Caco-2 (cell line): ENCODE measurements at regions not wholly inside any gene's neighbourhood (a gene's known extent, or its start where the extent isn't known, plus 50 kb on each side); places are given as distances from the start of the nearest gene placed in this dataset.
A peak's percentile ranks its signal among the peaks of the same experiment; 100 is the strongest.

Experiments
- BruUV-seq: library from RNA; stranded (reverse); fragments of 400-500 nt; replicated peaks from 2 replicates; lab custom pipeline; 2021; lab: Mats Ljungman, UMichigan
- CTCF ChIA-PET: fragments of 300-600 bp; sonication (Branson Sonifier 250); formaldehyde crosslinking; loops from one replicate; lab custom pipeline; 2022; ENCODE audit warnings: antibody characterized with exemption; lab: Charles Lee
- POLR2A ChIA-PET: fragments of 300-600 bp; sonication (Branson Sonifier 250); formaldehyde crosslinking; loops from one replicate; lab custom pipeline; 2022; ENCODE audit warnings: antibody characterized with exemption; lab: Charles Lee
- DNase-seq, 2 experiments: peaks; one replicate each; pipeline versions ENCODE4 v3.0.0 to v3.0.0-alpha.2; 2020 to 2022
- H3K27me3 ChIP-seq: replicated peaks from 2 replicates; pipeline ENCODE4 v1.6.0; 2011; ENCODE audit warnings: low read length; ENCODE audit not compliant: control insufficient read depth, insufficient read depth
- H3K36me3 ChIP-seq: 2 replicates; pipeline ENCODE4 v1.5.1; 2011; ENCODE audit warnings: low read length; ENCODE audit not compliant: control insufficient read depth, insufficient read depth
- H3K4me1 ChIP-seq: fragments of 250-450 bp; sonication (Bioruptor Pico); 2 replicates; pipeline ENCODE4 v1.5.1; 2020; ENCODE audit warnings: mild to moderate bottlenecking
- H3K4me3 ChIP-seq: 2 replicates; pipeline ENCODE4 v1.5.1; 2011; ENCODE audit warnings: low read depth, mild to moderate bottlenecking, control low read depth, low read length
- H3K9me3 ChIP-seq: fragments of 250-450 bp; sonication (Bioruptor Pico); 2 replicates; pipeline ENCODE4 v1.5.1; 2020; ENCODE audit warnings: mild to moderate bottlenecking, moderate library complexity
- H3K27ac Mint-ChIP-seq: one replicate; pipeline ENCODE4 v1.8.0; 2022; ENCODE audit warnings: mixed read lengths; ENCODE audit not compliant: unreplicated experiment
- H3K27me3 Mint-ChIP-seq: one replicate; pipeline ENCODE4 v1.8.0; 2022; ENCODE audit warnings: mixed read lengths; ENCODE audit not compliant: insufficient read depth, unreplicated experiment
- H3K36me3 Mint-ChIP-seq: one replicate; pipeline ENCODE4 v1.8.0; 2022; ENCODE audit warnings: mild to moderate bottlenecking, mixed read lengths; ENCODE audit not compliant: insufficient read depth, unreplicated experiment
- H3K4me1 Mint-ChIP-seq: one replicate; pipeline ENCODE4 v1.8.0; 2022; ENCODE audit warnings: low read depth, mixed read lengths; ENCODE audit not compliant: unreplicated experiment
- H3K4me3 Mint-ChIP-seq: one replicate; pipeline ENCODE4 v1.8.0; 2022; ENCODE audit warnings: mild to moderate bottlenecking, moderate library complexity, mixed read lengths; ENCODE audit not compliant: unreplicated experiment
- H3K9me3 Mint-ChIP-seq: one replicate; pipeline ENCODE4 v1.8.0; 2022; ENCODE audit warnings: mixed read lengths; ENCODE audit not compliant: unreplicated experiment
- intact Hi-C: fragments of 100-400 bp; cut with micrococcal nuclease; formaldehyde crosslinking; loops from one replicate; pipeline ENCODE4 v1.10.0; 2022; ENCODE audit not compliant: unreplicated experiment
- TF ChIP-seq, protein P1 (sequence below), 2 experiments: fragments of 200-600 bp in 1 of 2; IDR thresholded peaks; 1 replicate in 1 of 2; 2 replicates in 1 of 2; pipeline versions ENCODE4 v1.5.1 to v1.8.0; 2011 to 2022; ENCODE audit warnings: antibody characterized with exemption in 1 of 2, control low read depth in 1 of 2, inconsistent platforms in 1 of 2, low read depth in 1 of 2, low read length in 1 of 2, mild to moderate bottlenecking in 1 of 2, moderate library complexity in 1 of 2; ENCODE audit not compliant: insufficient read depth in 1 of 2, severe bottlenecking in 1 of 2, unreplicated experiment in 1 of 2

- Mint-ChIP-seq H3K27ac (no peak overlapping the region), H3K27me3 (peaks cover 37% of the 10 kb centered on the region), H3K9me3 (no peaks in the 10 kb centered on the region), H3K4me1 (no peaks in the 10 kb centered on the region), H3K36me3 (no peaks in the 10 kb centered on the region), H3K4me3 (no peak overlapping the region)
- Histone ChIP-seq H3K36me3 (no peaks in the 10 kb centered on the region), H3K27me3 (peaks cover 2% of the 10 kb centered on the region; the same call in 1 of the 2 replicates), H3K9me3 (no peaks in the 10 kb centered on the region), H3K4me3 (no peak overlapping the region), H3K4me1 (no peaks in the 10 kb centered on the region)
- BruUV-seq: no TSS peak
- CTCF ChIA-PET: interaction anchor here (0.8 kb wide), 1 partner anchor 251 kb away, joined by 3 read pairs; no protein-coding TSS in a partner anchor
- TF ChIP-seq, protein P1, sequence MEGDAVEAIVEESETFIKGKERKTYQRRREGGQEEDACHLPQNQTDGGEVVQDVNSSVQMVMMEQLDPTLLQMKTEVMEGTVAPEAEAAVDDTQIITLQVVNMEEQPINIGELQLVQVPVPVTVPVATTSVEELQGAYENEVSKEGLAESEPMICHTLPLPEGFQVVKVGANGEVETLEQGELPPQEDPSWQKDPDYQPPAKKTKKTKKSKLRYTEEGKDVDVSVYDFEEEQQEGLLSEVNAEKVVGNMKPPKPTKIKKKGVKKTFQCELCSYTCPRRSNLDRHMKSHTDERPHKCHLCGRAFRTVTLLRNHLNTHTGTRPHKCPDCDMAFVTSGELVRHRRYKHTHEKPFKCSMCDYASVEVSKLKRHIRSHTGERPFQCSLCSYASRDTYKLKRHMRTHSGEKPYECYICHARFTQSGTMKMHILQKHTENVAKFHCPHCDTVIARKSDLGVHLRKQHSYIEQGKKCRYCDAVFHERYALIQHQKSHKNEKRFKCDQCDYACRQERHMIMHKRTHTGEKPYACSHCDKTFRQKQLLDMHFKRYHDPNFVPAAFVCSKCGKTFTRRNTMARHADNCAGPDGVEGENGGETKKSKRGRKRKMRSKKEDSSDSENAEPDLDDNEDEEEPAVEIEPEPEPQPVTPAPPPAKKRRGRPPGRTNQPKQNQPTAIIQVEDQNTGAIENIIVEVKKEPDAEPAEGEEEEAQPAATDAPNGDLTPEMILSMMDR (IDR thresholded peaks at IDR 0.05; ENCODE audit: insufficient read depth in 1 of 2, low read depth in 1 of 2, low read length in 1 of 2, severe bottlenecking in 1 of 2, unreplicated experiment in 1 of 2): no peak
- POLR2A ChIA-PET: no interaction called here
- DNase-seq: no peak
- intact Hi-C loops: no loop called here
Observed at GRCh38 chr3:13201851-13202250, 128.6 kb upstream of the IQSEC1 start.

DNA sequence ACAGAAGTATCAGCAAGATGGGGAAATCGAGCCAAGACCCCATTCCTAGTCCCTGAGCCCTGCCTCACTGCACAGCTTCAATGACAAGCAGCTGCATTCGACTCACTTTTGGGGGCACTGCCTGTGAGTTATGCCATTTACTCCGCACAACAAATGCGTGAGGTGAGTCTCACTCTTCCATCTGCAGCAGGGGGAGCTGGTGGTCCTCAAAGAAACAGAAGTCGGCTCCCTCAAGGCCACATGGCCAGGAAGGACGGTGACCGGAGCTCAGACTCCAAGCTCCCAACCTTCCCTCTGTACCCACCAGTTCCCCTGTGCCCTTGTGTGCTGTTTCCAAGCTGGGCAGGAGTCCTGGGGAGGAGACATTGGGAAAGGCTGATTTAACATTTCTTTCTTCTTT lies 127.7 kb upstream of the IQSEC1 start:
- H3K36me3 ChIP-seq: no peaks in the 10 kb centered on the region
- no peak overlapping the region for H3K4me3 Mint-ChIP-seq
- no peaks in the 10 kb centered on the region for H3K4me1 ChIP-seq
- no peaks in the 10 kb centered on the region for H3K4me1 Mint-ChIP-seq
- POLR2A ChIA-PET: no interaction called here
- peaks cover 36% of the 10 kb centered on the region for H3K27me3 Mint-ChIP-seq
- CTCF ChIA-PET: interaction anchor here (0.8 to 1.2 kb wide), 3 partner anchors 29 to 252 kb away, joined by 3 to 4 read pairs (median 3); no protein-coding TSS in a partner anchor
- no peaks in the 10 kb centered on the region for H3K9me3 ChIP-seq
- H3K27ac Mint-ChIP-seq: no peak overlapping the region
- peak in 1 of 2 experiments; percentile 12 for DNase-seq
- intact Hi-C loops: no loop called here
- H3K27me3 ChIP-seq: peaks cover 2% of the 10 kb centered on the region; the same call in 1 of the 2 replicates
- TF ChIP-seq, protein P1 (IDR thresholded peaks at IDR 0.05; ENCODE audit: insufficient read depth in 1 of 2, low read depth in 1 of 2, low read length in 1 of 2, severe bottlenecking in 1 of 2, unreplicated experiment in 1 of 2): peak in 1 of 2 experiments; percentile 25
- H3K4me3 ChIP-seq: no peak overlapping the region
- no peaks in the 10 kb centered on the region for H3K36me3 Mint-ChIP-seq
- BruUV-seq: no TSS peak
- H3K9me3 Mint-ChIP-seq: no peaks in the 10 kb centered on the region

GRCh38 chr3:13200465-13200864 lies 127.2 kb upstream of the IQSEC1 start:
- DNase-seq: no peak
- BruUV-seq: no TSS peak
- H3K9me3 Mint-ChIP-seq: no peaks in the 10 kb centered on the region
- H3K4me1 Mint-ChIP-seq: no peaks in the 10 kb centered on the region
- peaks cover 31% of the 10 kb centered on the region for H3K27me3 Mint-ChIP-seq
- no peak overlapping the region for H3K27ac Mint-ChIP-seq
- H3K36me3 ChIP-seq: no peaks in the 10 kb centered on the region
- no peaks in the 10 kb centered on the region for H3K9me3 ChIP-seq
- H3K4me3 ChIP-seq: no peak overlapping the region
- intact Hi-C loops: no loop called here
- no peak overlapping the region for H3K4me3 Mint-ChIP-seq
- peaks cover 2% of the 10 kb centered on the region; the same call in 1 of the 2 replicates for H3K27me3 ChIP-seq
- TF ChIP-seq, protein P1 (IDR thresholded peaks at IDR 0.05; ENCODE audit: insufficient read depth in 1 of 2, low read depth in 1 of 2, low read length in 1 of 2, severe bottlenecking in 1 of 2, unreplicated experiment in 1 of 2): no peak
- no peaks in the 10 kb centered on the region for H3K4me1 ChIP-seq
- ChIA-PET POLR2A (no interaction called here), CTCF (interaction anchor here (1.0 to 1.2 kb wide), 2 partner anchors 29 to 251 kb away, joined by 3 to 4 read pairs; no protein-coding TSS in a partner anchor)
- H3K36me3 Mint-ChIP-seq: no peaks in the 10 kb centered on the region
